K562 (cell line): ENCODE measurements at regions not wholly inside any gene's neighbourhood (a gene's known extent, or its start where the extent isn't known, plus 50 kb on each side); places are given as distances from the start of the nearest gene placed in this dataset.

Experiments
- FOXP1 ChIP-seq: sonication (generic); formaldehyde crosslinking; IDR thresholded peaks from 2 replicates; pipeline ENCODE4 v1.8.0; 2022; ENCODE audit warnings: mild to moderate bottlenecking, missing genetic modification reagents
- KDM1A ChIP-seq, 2 experiments: fragments of 450-650 bp; IDR thresholded peaks; 2 replicates each; pipeline ENCODE4 v1.6.1; 2016; ENCODE audit warnings: mild to moderate bottlenecking in 2 of 2
- MAZ ChIP-seq, 2 experiments: fragments of 450-650 bp in 1 of 2; sonication (generic) in 1 of 2; formaldehyde crosslinking; IDR thresholded peaks in 1 of 2; conservative IDR thresholded peaks in 1 of 2; 2 replicates each; pipeline versions ENCODE4 v1.4.0 to v1.5.0; 2020; ENCODE audit warnings: mild to moderate bottlenecking in 1 of 2, missing genetic modification reagents in 1 of 2
- ZNF609 ChIP-seq: sonication (generic); formaldehyde crosslinking; IDR thresholded peaks from 2 replicates; pipeline ENCODE4 v1.8.1; 2023; ENCODE audit warnings: missing genetic modification reagents, mild to moderate bottlenecking, borderline replicate concordance

- TF ChIP-seq MAZ (CRISPR knock-in tag; conservative IDR thresholded peaks at IDR 0.05 in 1 of 2, IDR thresholded peaks at IDR 0.05 in 1 of 2) (no peak), FOXP1 (CRISPR knock-in tag) (no peak), ZNF609 (no peak), KDM1A (IDR thresholded peaks at IDR 0.05) (no peak)
Measured at GRCh38 chr6:170156448-170157375, 134.2 kb downstream of the DLL1 start.
